Liver (tissue), 3 donors: ENCODE measurements at regions not wholly inside any gene's neighbourhood (a gene's known extent, or its start where the extent isn't known, plus 50 kb on each side); places are given as distances from the start of the nearest gene placed in this dataset.

Experiments
- CTCF ChIP-seq: fragments of 150-350 bp; IDR thresholded peaks from 2 replicates; pipeline ENCODE4 v1.5.1; 2017; ENCODE audit warnings: improper control_type of control experiment, low read depth, low read length; ENCODE audit not compliant: missing input control
- EGR1 ChIP-seq, 2 donors: IDR thresholded peaks; 2 replicates each; pipeline ENCODE4 v1.6.1; 2016 to 2018; ENCODE audit warnings: antibody characterized with exemption in 2 of 2, low read depth in 2 of 2
- GABPA ChIP-seq, 2 donors: IDR thresholded peaks in 1 of 2; conservative IDR thresholded peaks in 1 of 2; 2 replicates each; pipeline ENCODE4 v1.6.1; 2016; ENCODE audit warnings: antibody characterized with exemption in 2 of 2, mild to moderate bottlenecking in 1 of 2, moderate library complexity in 1 of 2
- HNF4A ChIP-seq, 2 donors: conservative IDR thresholded peaks; 2 replicates each; pipeline ENCODE4 v1.6.1; 2016; ENCODE audit warnings: antibody characterized with exemption in 2 of 2, mild to moderate bottlenecking in 2 of 2
- HNF4G ChIP-seq: IDR thresholded peaks from 2 replicates; pipeline ENCODE4 v1.6.1; 2016; ENCODE audit warnings: antibody characterized with exemption
- JUND ChIP-seq, 2 donors: IDR thresholded peaks; 2 replicates each; pipeline ENCODE4 v1.6.1; 2016; ENCODE audit warnings: antibody characterized with exemption in 2 of 2
- NR2F2 ChIP-seq: IDR thresholded peaks from 2 replicates; pipeline ENCODE4 v1.6.1; 2016; ENCODE audit warnings: antibody characterized with exemption
- RAD21 ChIP-seq, 2 donors: IDR thresholded peaks; 2 replicates each; pipeline ENCODE4 v1.6.1; 2016; ENCODE audit warnings: antibody characterized with exemption in 2 of 2, mild to moderate bottlenecking in 2 of 2
- RXRA ChIP-seq, 2 donors: IDR thresholded peaks; 2 replicates each; pipeline ENCODE4 v1.6.1; 2017 to 2018; ENCODE audit warnings: antibody characterized with exemption in 2 of 2, mild to moderate bottlenecking in 1 of 2
- TAF1 ChIP-seq: conservative IDR thresholded peaks from 2 replicates; pipeline ENCODE4 v1.6.1; 2016; ENCODE audit warnings: antibody characterized with exemption, mild to moderate bottlenecking
- ZBTB33 ChIP-seq: IDR thresholded peaks from 2 replicates; pipeline ENCODE4 v1.6.1; 2016; ENCODE audit warnings: antibody characterized with exemption
- TF ChIP-seq, protein P1 (sequence below): IDR thresholded peaks from 2 replicates; pipeline ENCODE4 v1.6.1; 2016; ENCODE audit warnings: antibody characterized with exemption, mild to moderate bottlenecking
- TF ChIP-seq, protein P2 (sequence below): IDR thresholded peaks from 2 replicates; pipeline ENCODE4 v1.6.1; 2016; ENCODE audit warnings: antibody characterized with exemption
- TF ChIP-seq, protein P3 (sequence below): IDR thresholded peaks from 2 replicates; pipeline ENCODE4 v1.6.1; 2016; ENCODE audit warnings: antibody characterized with exemption
- donor health status: healthy.
- donor health status: healthy.

DNA sequence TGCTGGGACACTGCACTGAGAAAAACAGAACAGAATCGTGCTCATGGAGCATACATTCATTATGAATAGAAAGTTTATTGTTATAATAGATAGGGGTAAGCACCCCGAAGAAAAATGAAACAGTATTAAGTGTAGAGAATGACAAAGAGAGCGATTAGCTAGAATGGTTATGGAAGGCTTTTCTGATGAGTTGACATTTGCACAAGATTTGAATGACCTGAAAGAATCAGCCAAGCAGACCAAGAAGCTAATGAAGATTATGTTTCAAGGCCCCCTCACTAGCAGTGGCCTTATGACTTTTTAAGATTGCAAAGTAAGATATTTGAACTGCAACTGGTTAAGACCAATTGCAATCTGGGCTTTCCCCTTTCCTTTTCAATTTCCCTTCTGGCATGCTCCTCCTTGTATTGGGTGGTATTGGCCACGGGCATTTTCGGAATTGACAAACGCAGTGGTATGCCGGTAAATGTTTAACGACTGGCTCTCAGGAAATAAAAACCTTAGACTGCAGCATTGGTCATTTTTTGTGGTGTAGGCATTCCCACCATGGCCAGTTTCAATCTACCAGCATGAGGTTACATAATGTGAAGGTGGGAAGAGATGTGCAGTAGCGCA lies 120.0 kb upstream of the CITED2 start:
- TF ChIP-seq CTCF: no peak
- TF ChIP-seq RXRA (IDR thresholded peaks at IDR 0.05): no peak
- TF ChIP-seq ZBTB33: no peak
- no peak for TF ChIP-seq HNF4G
- TF ChIP-seq, protein P1, sequence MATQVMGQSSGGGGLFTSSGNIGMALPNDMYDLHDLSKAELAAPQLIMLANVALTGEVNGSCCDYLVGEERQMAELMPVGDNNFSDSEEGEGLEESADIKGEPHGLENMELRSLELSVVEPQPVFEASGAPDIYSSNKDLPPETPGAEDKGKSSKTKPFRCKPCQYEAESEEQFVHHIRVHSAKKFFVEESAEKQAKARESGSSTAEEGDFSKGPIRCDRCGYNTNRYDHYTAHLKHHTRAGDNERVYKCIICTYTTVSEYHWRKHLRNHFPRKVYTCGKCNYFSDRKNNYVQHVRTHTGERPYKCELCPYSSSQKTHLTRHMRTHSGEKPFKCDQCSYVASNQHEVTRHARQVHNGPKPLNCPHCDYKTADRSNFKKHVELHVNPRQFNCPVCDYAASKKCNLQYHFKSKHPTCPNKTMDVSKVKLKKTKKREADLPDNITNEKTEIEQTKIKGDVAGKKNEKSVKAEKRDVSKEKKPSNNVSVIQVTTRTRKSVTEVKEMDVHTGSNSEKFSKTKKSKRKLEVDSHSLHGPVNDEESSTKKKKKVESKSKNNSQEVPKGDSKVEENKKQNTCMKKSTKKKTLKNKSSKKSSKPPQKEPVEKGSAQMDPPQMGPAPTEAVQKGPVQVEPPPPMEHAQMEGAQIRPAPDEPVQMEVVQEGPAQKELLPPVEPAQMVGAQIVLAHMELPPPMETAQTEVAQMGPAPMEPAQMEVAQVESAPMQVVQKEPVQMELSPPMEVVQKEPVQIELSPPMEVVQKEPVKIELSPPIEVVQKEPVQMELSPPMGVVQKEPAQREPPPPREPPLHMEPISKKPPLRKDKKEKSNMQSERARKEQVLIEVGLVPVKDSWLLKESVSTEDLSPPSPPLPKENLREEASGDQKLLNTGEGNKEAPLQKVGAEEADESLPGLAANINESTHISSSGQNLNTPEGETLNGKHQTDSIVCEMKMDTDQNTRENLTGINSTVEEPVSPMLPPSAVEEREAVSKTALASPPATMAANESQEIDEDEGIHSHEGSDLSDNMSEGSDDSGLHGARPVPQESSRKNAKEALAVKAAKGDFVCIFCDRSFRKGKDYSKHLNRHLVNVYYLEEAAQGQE: no peak
- TF ChIP-seq TAF1: no peak
- TF ChIP-seq JUND (IDR thresholded peaks at IDR 0.05): no peak
- TF ChIP-seq, protein P2, sequence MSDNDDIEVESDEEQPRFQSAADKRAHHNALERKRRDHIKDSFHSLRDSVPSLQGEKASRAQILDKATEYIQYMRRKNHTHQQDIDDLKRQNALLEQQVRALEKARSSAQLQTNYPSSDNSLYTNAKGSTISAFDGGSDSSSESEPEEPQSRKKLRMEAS: no peak
- TF ChIP-seq, protein P3, sequence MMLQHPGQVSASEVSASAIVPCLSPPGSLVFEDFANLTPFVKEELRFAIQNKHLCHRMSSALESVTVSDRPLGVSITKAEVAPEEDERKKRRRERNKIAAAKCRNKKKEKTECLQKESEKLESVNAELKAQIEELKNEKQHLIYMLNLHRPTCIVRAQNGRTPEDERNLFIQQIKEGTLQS: no peak
- no peak for TF ChIP-seq RAD21 (IDR thresholded peaks at IDR 0.05)
- TF ChIP-seq HNF4A (conservative IDR thresholded peaks at IDR 0.05): no peak
- no peak for TF ChIP-seq GABPA (IDR thresholded peaks at IDR 0.05 in 1 of 2, conservative IDR thresholded peaks at IDR 0.05 in 1 of 2)
- no peak for TF ChIP-seq EGR1 (IDR thresholded peaks at IDR 0.05; ENCODE audit: low read depth in 2 of 2)
- TF ChIP-seq NR2F2: no peak
